ENCODE measurements at regions not wholly inside any gene's neighbourhood (a gene's known extent, or its start where the extent isn't known, plus 50 kb on each side); places are given as distances from the start of the nearest gene placed in this dataset.

GRCh38 chr16:73172241-73172972 lies 124.5 kb upstream of the ZFHX3 start (continued):
- 0 out of 2 replicates have a peak, but pooled peaks have one; percentile 51 for TF ChIP-seq TSHZ2 (CRISPR knock-in tag; IDR thresholded peaks at IDR 0.05)
- TF ChIP-seq ARNTL (CRISPR knock-in tag; IDR thresholded peaks at IDR 0.05; ENCODE audit: borderline replicate concordance, low read depth), result no peak

- ATAC-seq, result no peak
- TF ChIP-seq TSHZ2 (CRISPR knock-in tag; IDR thresholded peaks at IDR 0.05) (no peak), ESRRG (CRISPR knock-in tag; IDR thresholded peaks at IDR 0.05) (no peak), ARNTL (CRISPR knock-in tag; IDR thresholded peaks at IDR 0.05; ENCODE audit: borderline replicate concordance, low read depth) (no peak), TOX (CRISPR knock-in tag; IDR thresholded peaks at IDR 0.05; ENCODE audit: borderline replicate concordance) (no peak), SNAI2 (CRISPR knock-in tag; IDR thresholded peaks at IDR 0.05) (no peak), ZFP3 (CRISPR knock-in tag; IDR thresholded peaks at IDR 0.05) (no peak)
Observed at GRCh38 chr16:73171901-73172240, 123.9 kb upstream of the ZFHX3 start.

GRCh38 chr16:73171380-73171779 lies 123.5 kb upstream of the ZFHX3 start:
- ATAC-seq, result no peak
- TF ChIP-seq ZNF8 (CRISPR knock-in tag; IDR thresholded peaks at IDR 0.05) (no peak), CSRNP3 (CRISPR knock-in tag; IDR thresholded peaks at IDR 0.05) (no peak)

GRCh38 chr16:73170612-73171038 lies 122.7 kb upstream of the ZFHX3 start:
- ATAC-seq, result no peak
- TF ChIP-seq ZNF70 (CRISPR knock-in tag; IDR thresholded peaks at IDR 0.05) (no peak), OSR1 (CRISPR knock-in tag; IDR thresholded peaks at IDR 0.05) (no peak), TSHZ2 (CRISPR knock-in tag; IDR thresholded peaks at IDR 0.05) (no peak), POU6F1 (CRISPR knock-in tag; IDR thresholded peaks at IDR 0.05; ENCODE audit: borderline replicate concordance, low read depth) (no peak), TOX (CRISPR knock-in tag; IDR thresholded peaks at IDR 0.05; ENCODE audit: borderline replicate concordance) (no peak), CSDC2 (CRISPR knock-in tag; IDR thresholded peaks at IDR 0.05) (no peak), ZNF8 (CRISPR knock-in tag; IDR thresholded peaks at IDR 0.05) (no peak), ZC3H10 (CRISPR knock-in tag; IDR thresholded peaks at IDR 0.05) (no peak), CREB5 (CRISPR knock-in tag; IDR thresholded peaks at IDR 0.05; ENCODE audit: low read depth) (no peak), GLIS3 (CRISPR knock-in tag; IDR thresholded peaks at IDR 0.05) (no peak), RARB (CRISPR knock-in tag; IDR thresholded peaks at IDR 0.05) (no peak)

Measured in SK-N-SH treated with all-trans-retinoic acid at 6 μM for 48 hours (cell line).